Left ventricle myocardium inferior (tissue), 1 donor: ENCODE measurements at regions not wholly inside any gene's neighbourhood (a gene's known extent, or its start where the extent isn't known, plus 50 kb on each side); places are given as distances from the start of the nearest gene placed in this dataset.

Source experiments
- DNase-seq: peaks from one replicate; pipeline ENCODE4 v3.0.0-alpha.2; 2020
- H3K27ac ChIP-seq: fragments of 200-600 bp; replicated peaks from 2 replicates; pipeline ENCODE4 v1.8.0; 2021
- H3K27me3 ChIP-seq: fragments of 200-600 bp; 2 replicates; pipeline ENCODE4 v1.8.0; 2021; ENCODE audit warnings: low read depth
- H3K36me3 ChIP-seq: fragments of 200-600 bp; 2 replicates; pipeline ENCODE4 v1.8.0; 2021
- H3K4me1 ChIP-seq: fragments of 200-600 bp; 2 replicates; pipeline ENCODE4 v1.8.0; 2021
- H3K4me3 ChIP-seq: fragments of 200-600 bp; 2 replicates; pipeline ENCODE4 v1.8.0; 2021; ENCODE audit warnings: mild to moderate bottlenecking, moderate library complexity
- H3K9me3 ChIP-seq: fragments of 200-600 bp; replicated peaks from 2 replicates; pipeline ENCODE4 v1.8.0; 2021
- CTCF ChIP-seq: fragments of 200-600 bp; IDR thresholded peaks from 2 replicates; pipeline ENCODE4 v1.8.0; 2021; ENCODE audit warnings: antibody characterized with exemption, mild to moderate bottlenecking, borderline replicate concordance
- intact Hi-C: fragments of 100-400 bp; cut with micrococcal nuclease; formaldehyde crosslinking; loops from one replicate; pipeline ENCODE4 v1.11.0; 2022
- donor health status: DM: no; HTN: yes; CAD: no; lungs with severe emphysema.

GRCh38 chr5:87164409-87164808 is 103.3 kb upstream of the RASA1 start:
- intact Hi-C loops, result no loop called here
- no peak for TF ChIP-seq CTCF
- Histone ChIP-seq H3K27me3 (no peaks in the 10 kb centered on the region), H3K27ac (no peak overlapping the region), H3K36me3 (no peaks in the 10 kb centered on the region), H3K4me1 (no peaks in the 10 kb centered on the region), H3K9me3 (no peaks in the 10 kb centered on the region), H3K4me3 (no peak overlapping the region)
- DNase-seq, result no peak

GRCh38 chr5:87169300-87169991 is 98.2 kb upstream of the RASA1 start:
- H3K4me1 ChIP-seq, result no peaks in the 10 kb centered on the region
- DNase-seq, result no peak
- H3K9me3 ChIP-seq, result no peaks in the 10 kb centered on the region
- H3K27me3 ChIP-seq, result no peaks in the 10 kb centered on the region
- no peak overlapping the region for H3K4me3 ChIP-seq
- no peaks in the 10 kb centered on the region for H3K36me3 ChIP-seq
- TF ChIP-seq CTCF, result no peak
- no peak overlapping the region for H3K27ac ChIP-seq
- intact Hi-C loops, result no loop called here

GRCh38 chr5:87170799-87171198 is 96.9 kb upstream of the RASA1 start:
- Histone ChIP-seq H3K4me1 (no peaks in the 10 kb centered on the region), H3K27ac (no peak overlapping the region), H3K9me3 (no peaks in the 10 kb centered on the region), H3K36me3 (no peaks in the 10 kb centered on the region), H3K27me3 (no peaks in the 10 kb centered on the region), H3K4me3 (no peak overlapping the region)
- no peak for DNase-seq
- intact Hi-C loops, result no loop called here
- TF ChIP-seq CTCF, result no peak

- no peak for TF ChIP-seq CTCF
These were observed 85.0 kb upstream of the RASA1 start for GRCh38 chr5:87182649-87183048.

GRCh38 chr5:87183896-87184295 is 83.8 kb upstream of the RASA1 start:
- no peak for DNase-seq
- no peaks in the 10 kb centered on the region for H3K36me3 ChIP-seq
- intact Hi-C loops, result no loop called here
- no peaks in the 10 kb centered on the region for H3K27me3 ChIP-seq
- H3K4me1 ChIP-seq, result no peaks in the 10 kb centered on the region
- no peak for TF ChIP-seq CTCF
- H3K4me3 ChIP-seq, result no peak overlapping the region
- H3K27ac ChIP-seq, result no peak overlapping the region
- H3K9me3 ChIP-seq, result no peaks in the 10 kb centered on the region

More at GRCh38 chr5:87182649-87183048, 85.0 kb upstream of the RASA1 start:
- Histone ChIP-seq H3K27ac (no peak overlapping the region), H3K36me3 (no peaks in the 10 kb centered on the region), H3K4me3 (no peak overlapping the region), H3K4me1 (no peaks in the 10 kb centered on the region), H3K9me3 (no peaks in the 10 kb centered on the region), H3K27me3 (no peaks in the 10 kb centered on the region)
- intact Hi-C loops, result no loop called here
- DNase-seq, result no peak
